AG09319 (cell line): ENCODE measurements at regions not wholly inside any gene's neighbourhood (a gene's known extent, or its start where the extent isn't known, plus 50 kb on each side); places are given as distances from the start of the nearest gene placed in this dataset.
"Not testable (repeated sequence)": the region's sequence is repeated elsewhere in the genome, so short reads cannot be mapped to it uniquely, and the experiment has no call there.

Experiments
- DNase-seq: peaks from one replicate; pipeline ENCODE4 v3.0.0-alpha.2; 2010; ENCODE audit warnings: low read depth; ENCODE audit errors: extremely low read depth
- TF ChIP-seq, protein P1 (sequence below): IDR thresholded peaks from 2 replicates; pipeline ENCODE4 v1.5.1; 2011; ENCODE audit warnings: low read depth, mild to moderate bottlenecking, inconsistent platforms, low read length, moderate library complexity

DNA sequence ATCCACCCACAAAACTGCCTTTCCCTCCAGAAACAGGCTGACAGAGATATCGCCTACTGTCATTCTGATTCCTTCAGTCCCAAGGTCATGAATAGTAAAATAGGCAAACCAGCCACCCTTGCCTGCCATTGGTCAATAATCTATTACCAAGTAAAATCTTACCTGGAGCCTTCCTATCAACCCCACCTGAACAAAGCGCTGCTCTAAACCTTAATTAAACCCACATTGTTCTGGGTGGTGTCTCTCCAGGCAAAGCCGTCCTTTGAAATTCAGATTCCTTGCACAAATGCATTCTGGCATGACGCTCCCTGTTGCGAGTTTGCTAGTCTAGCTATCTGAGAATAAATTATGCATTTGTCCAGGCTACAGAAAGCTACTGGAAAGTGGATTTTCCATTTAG is 291.6 kb upstream of the ECI2 start:
- TF ChIP-seq, protein P1, sequence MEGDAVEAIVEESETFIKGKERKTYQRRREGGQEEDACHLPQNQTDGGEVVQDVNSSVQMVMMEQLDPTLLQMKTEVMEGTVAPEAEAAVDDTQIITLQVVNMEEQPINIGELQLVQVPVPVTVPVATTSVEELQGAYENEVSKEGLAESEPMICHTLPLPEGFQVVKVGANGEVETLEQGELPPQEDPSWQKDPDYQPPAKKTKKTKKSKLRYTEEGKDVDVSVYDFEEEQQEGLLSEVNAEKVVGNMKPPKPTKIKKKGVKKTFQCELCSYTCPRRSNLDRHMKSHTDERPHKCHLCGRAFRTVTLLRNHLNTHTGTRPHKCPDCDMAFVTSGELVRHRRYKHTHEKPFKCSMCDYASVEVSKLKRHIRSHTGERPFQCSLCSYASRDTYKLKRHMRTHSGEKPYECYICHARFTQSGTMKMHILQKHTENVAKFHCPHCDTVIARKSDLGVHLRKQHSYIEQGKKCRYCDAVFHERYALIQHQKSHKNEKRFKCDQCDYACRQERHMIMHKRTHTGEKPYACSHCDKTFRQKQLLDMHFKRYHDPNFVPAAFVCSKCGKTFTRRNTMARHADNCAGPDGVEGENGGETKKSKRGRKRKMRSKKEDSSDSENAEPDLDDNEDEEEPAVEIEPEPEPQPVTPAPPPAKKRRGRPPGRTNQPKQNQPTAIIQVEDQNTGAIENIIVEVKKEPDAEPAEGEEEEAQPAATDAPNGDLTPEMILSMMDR, result no peak

DNA sequence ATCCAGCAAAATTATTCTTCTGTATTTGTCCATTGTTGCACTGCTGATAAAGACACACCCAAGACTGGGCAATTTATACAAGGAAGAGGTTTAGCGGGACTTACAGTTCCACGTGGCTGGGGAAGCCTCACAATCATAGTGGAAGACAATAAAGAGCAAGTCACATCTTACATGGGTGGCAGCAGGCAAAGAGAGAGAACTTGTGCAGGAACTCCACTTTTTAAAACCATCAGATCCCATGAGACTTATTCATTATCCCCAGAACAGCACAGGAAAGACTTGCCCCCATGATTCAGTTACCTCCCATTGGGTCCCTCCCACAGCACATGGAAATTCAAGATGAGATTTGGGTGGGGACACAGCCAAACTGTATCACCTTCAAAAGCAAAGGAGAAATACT is 286.5 kb upstream of the ECI2 start:
- TF ChIP-seq, protein P1, result no peak
- DNase-seq, result no peak

More for the DNA sequence above, 291.6 kb upstream of the ECI2 start:
- no peak for DNase-seq

DNA sequence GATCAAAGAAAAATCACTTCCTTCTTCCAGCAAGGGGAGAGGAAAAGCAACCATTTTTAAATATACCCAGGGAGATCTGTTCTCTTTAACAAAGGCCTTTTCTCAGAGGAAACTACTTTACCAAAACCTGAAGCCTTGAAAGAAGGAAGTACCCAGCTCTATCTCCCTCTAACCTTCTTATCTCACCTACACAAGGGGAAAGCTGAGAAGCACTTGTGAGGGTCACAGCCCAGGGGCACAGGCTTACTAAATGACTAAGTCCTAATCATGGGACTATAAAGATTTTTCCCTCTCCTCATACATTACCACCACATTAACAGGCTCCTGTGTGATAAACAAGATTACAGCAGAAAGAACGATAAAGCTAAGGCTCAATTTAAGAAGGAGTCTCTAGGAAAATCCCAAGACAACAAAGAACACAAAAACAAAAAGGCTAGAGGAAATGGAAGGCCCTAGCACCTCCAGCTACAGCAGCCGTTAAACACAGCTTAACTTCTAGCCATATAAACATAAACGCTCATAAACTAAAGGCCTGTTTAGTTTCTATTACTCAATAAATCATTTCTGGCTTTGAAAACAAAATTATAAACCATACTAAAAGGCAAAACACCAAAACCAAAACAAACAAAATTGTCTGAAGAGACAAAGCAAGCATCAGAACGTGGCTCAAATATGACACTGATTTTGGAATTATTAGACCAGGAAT is 284.9 kb upstream of the ECI2 start:
- TF ChIP-seq, protein P1, result no peak
- DNase-seq, result no peak

DNA sequence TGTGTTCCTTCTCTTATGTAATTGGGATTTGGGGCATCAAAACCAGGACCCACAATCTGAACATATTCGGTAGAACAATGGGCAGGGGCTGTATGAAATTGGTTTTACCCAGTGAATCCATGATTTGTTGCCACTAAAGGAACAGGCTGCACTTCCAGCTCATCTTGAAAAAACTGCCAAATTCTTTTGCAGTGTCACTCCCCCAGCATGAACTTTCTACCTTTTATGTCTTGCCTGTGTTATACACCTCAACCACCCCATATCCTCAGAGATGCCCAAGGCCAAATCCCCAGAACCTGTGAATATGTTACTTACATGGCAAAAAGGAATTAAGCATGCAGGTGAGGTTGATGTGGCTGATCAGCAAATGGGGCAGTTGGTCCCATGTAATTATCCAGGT is 280.2 kb upstream of the ECI2 start:
- TF ChIP-seq, protein P1, result no peak
- no peak for DNase-seq

DNA sequence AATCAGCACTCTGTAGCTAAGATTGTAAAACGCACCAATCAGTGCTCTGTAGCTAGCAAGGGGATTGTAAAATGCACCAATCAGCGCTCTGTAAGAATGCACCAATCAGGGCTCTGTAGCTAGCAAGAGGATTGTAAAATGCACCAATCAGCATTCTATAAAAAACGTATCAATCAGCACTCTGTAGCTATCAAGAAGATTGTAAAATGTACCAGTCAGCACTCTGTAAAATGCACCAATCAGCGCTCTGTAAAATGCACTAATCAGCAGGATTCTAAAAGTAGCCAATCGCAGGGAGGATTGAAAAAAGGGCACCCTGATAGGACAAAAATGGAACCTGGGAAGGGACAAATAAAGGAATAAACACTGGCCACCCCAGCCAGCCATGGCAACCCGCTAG is 278.7 kb upstream of the ECI2 start:
- not testable (repeated sequence) for DNase-seq

DNA sequence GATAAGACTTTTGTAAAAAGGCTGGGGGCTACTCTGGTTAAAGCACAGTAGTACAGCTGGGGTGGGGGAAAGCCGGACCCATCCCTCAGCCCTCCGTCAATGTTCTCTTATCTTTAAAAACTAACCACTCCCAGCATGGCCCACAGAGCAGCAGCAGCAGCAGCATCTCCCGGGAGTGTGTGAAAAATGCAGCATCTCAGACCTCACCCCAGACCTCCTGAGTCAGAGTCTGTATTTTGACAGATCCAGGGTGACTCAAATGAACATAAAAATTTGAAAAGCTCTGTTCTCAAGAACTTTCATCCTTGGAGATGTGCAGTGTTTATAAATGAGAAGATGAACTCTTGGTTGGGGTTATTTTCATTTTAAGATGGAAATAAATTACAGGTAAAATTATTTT is 277.7 kb upstream of the ECI2 start:
- no peak for DNase-seq
- TF ChIP-seq, protein P1, result no peak

DNA sequence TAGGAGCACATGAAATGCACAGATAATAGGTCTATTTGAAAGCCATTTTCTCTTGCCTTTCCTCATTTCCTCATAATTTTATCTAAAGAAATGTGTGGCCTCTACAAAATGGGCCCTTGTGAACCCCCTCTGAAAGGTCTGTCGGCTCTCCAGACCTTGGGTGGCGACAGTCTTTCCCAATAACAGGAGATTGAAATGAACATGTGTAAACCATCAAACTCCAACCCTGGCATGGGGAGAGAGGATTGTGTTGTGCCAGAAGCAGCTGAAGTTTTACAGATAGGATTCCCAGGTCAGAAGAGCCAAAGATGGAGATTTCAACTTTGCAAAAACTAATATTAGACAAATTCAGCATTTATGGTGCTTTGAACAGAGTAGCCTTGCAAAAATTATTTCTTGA is 277.1 kb upstream of the ECI2 start:
- DNase-seq, result no peak
- TF ChIP-seq, protein P1, result no peak

DNA sequence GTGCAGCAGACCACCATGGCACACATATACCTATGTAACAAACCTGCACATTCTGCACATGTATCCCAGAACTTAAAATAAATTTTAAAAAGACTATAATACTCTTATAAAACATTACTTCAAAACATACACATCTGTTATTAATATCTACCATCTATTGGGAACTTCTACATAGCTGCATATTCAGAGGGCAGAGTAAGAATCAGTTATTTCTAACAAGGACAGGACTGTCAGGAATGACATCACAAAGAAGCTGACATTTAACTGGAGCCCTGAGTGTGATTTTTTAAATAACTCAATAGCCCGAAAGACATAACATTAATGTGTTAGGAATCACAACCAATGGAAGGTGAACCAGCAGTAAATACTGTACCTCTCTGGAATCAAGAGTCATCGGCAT is 276.7 kb upstream of the ECI2 start:
- TF ChIP-seq, protein P1, result no peak
- DNase-seq, result no peak

DNA sequence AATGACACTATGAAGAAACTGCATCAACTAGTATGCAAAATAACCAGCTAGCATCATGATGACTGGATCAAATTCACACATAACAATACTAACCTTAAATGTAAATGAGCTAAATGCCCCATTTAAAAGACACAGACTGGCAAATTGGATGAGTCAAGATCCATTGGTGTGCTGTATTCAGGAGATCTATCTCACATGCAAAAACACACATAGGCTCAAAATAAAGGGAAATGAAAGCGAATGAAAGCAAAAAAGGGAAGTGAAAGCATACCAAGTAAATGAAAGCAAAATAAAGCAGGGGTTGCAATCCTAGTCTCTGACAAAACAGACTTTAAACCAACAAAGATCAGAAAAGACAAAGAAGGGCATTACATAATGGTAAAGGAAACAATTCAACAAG is 272.3 kb upstream of the ECI2 start:
- DNase-seq, result not testable (repeated sequence)
